ENCODE measurements at regions not wholly inside any gene's neighbourhood (a gene's known extent, or its start where the extent isn't known, plus 50 kb on each side); places are given as distances from the start of the nearest gene placed in this dataset.

GRCh38 chr1:37415611-37416244 is 58.7 kb upstream of the ZC3H12A start:
- Histone ChIP-seq H3K27me3 (ENCODE audit: insufficient read depth, low read depth, severe bottlenecking) (no peaks in the 10 kb centered on the region), H3K27ac (no peak overlapping the region), H3K9me3 (ENCODE audit: severe bottlenecking) (peaks cover 10% of the 10 kb centered on the region), H3K4me3 (ENCODE audit: low read depth, low read length) (no peak overlapping the region), H3K36me3 (no peaks in the 10 kb centered on the region)
- DNase-seq = no peak
- TF ChIP-seq CTCF (IDR thresholded peaks at IDR 0.05; ENCODE audit: low read depth, low read length) = no peak

DNA sequence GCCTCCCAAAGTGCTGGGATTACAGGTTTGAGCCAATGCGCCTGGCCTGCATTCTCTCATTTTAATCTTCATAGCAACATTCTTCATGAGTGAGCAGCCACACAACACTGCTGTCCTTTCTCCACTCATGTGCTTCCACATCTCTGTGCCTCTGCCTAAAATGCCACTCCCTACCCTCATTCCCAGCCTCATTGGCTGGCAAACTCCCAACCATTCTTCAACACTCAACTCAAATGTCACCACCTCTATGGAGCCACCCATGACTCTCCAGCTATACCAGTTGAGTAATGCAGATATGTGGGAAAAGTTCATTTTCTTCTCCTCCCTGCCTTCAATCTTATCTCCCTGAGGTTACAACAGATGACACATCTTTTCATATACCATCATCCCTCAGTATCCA is 53.9 kb upstream of the ZC3H12A start:
- H3K36me3 ChIP-seq = no peaks in the 10 kb centered on the region
- no peak overlapping the region for H3K27ac ChIP-seq
- peaks cover 4% of the 10 kb centered on the region for H3K9me3 ChIP-seq (ENCODE audit: severe bottlenecking)
- no peak overlapping the region for H3K4me3 ChIP-seq (ENCODE audit: low read depth, low read length)
- no peaks in the 10 kb centered on the region for H3K27me3 ChIP-seq (ENCODE audit: insufficient read depth, low read depth, severe bottlenecking)
- no peak for TF ChIP-seq CTCF (IDR thresholded peaks at IDR 0.05; ENCODE audit: low read depth, low read length)
- no peak for DNase-seq

- H3K27ac ChIP-seq = no peak overlapping the region
These were observed 50.6 kb upstream of the ZC3H12A start for GRCh38 chr1:37423810-37424209.

GRCh38 chr1:37424523-37424922 is 49.9 kb upstream of the ZC3H12A start:
- no peak overlapping the region for H3K27ac ChIP-seq
- H3K36me3 ChIP-seq = no peaks in the 10 kb centered on the region
- no peak overlapping the region for H3K4me3 ChIP-seq (ENCODE audit: low read depth, low read length)
- H3K9me3 ChIP-seq (ENCODE audit: severe bottlenecking) = no peaks in the 10 kb centered on the region
- no peak for TF ChIP-seq CTCF (IDR thresholded peaks at IDR 0.05; ENCODE audit: low read depth, low read length)
- H3K27me3 ChIP-seq (ENCODE audit: insufficient read depth, low read depth, severe bottlenecking) = no peaks in the 10 kb centered on the region
- no peak for DNase-seq

More at GRCh38 chr1:37423810-37424209, 50.6 kb upstream of the ZC3H12A start:
- no peak for DNase-seq
- H3K4me3 ChIP-seq (ENCODE audit: low read depth, low read length) = no peak overlapping the region
- H3K9me3 ChIP-seq (ENCODE audit: severe bottlenecking) = no peaks in the 10 kb centered on the region
- H3K27me3 ChIP-seq (ENCODE audit: insufficient read depth, low read depth, severe bottlenecking) = no peaks in the 10 kb centered on the region
- TF ChIP-seq CTCF (IDR thresholded peaks at IDR 0.05; ENCODE audit: low read depth, low read length) = no peak
- no peaks in the 10 kb centered on the region for H3K36me3 ChIP-seq

All from WERI-Rb-1 (cell line).